NCI-H748 (cell line): ENCODE measurements at regions not wholly inside any gene's neighbourhood (a gene's known extent, or its start where the extent isn't known, plus 50 kb on each side); places are given as distances from the start of the nearest gene placed in this dataset.

Source experiments
- DNase-seq: peaks from one replicate; lab custom pipeline; 2025; ENCODE audit not compliant: unreplicated experiment; lab: John Stamatoyannopoulos, UW

DNA sequence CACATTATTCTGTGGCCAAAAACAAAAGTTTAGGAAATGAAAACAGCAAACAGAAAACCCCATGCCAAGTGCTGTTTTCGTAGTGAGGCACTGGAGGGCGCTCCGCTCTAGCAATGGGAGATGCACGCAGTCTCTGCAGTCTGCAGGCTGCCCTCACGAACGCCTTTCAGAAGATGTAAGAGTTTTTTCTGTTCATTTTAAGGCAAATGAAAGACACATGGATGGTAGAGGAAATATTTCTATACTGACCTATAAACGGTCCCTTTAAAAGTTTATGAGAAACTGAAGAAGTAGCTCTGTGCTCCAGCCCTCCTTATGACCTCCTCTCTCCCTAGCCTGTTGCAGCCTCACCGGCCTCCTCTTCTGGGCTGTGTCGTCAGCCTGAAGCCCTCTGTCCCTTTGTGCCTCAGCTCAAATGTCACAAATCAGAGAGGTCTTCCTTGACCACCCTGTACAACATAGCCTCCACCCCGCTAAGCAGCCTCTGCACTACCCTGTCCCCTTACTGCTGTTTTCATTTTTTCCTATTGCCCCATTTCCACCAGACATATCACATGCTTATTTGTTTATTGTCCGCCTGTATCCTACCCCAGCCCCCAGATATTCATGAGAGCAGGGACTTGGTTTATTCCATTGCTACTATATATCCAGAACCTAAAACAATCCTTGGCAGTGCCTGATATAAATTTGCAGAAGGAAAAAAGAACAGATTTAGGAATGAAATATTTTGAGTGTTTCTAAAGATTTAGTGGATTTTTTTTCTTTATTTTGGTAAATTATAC lies 116.4 kb downstream of the TM9SF2 start:
- DNase-seq: peak; percentile 59

DNA sequence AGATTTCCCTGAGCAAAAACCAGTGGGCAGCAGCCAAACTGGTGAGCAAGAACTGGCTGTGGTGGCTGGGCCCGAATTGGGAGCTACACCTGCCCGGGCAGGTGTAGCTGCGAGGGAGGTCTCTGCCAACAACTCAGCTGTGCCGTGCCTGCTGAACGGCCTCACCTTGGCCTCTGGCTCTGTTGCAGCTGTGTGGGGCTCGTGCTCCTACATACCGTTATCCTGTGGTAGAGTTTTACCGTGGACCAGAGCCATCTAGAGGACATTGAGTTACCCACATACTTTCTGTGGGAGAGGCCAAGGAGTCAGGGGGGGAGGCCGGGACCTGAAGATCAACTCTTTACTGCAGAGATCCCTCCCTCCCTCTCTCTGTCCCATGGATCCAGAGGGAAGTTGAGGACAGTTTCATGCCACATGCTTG lies 113.2 kb downstream of the TM9SF2 start:
- DNase-seq: peak; percentile 14
